ENCODE measurements at regions not wholly inside any gene's neighbourhood (a gene's known extent, or its start where the extent isn't known, plus 50 kb on each side); places are given as distances from the start of the nearest gene placed in this dataset.

- no peak for DNase-seq (ENCODE audit: extremely low read depth, insufficient read length)
- Histone ChIP-seq H3K36me3 (ENCODE audit: control insufficient read depth, insufficient read depth, low read length) (no peaks in the 10 kb centered on the region), H3K27me3 (replicated peaks; ENCODE audit: control insufficient read depth, insufficient read depth, low read length) (no peaks in the 10 kb centered on the region; the same call in none of the 2 replicates), H3K4me3 (replicated peaks; ENCODE audit: low read depth, low read length) (no peak overlapping the region)
- no peak for TF ChIP-seq CTCF (IDR thresholded peaks at IDR 0.05; ENCODE audit: insufficient read depth, low read length, poor library complexity, severe bottlenecking)
Measured at GRCh38 chr9:107142896-107143603, 140.0 kb upstream of the RAD23B start.

DNA sequence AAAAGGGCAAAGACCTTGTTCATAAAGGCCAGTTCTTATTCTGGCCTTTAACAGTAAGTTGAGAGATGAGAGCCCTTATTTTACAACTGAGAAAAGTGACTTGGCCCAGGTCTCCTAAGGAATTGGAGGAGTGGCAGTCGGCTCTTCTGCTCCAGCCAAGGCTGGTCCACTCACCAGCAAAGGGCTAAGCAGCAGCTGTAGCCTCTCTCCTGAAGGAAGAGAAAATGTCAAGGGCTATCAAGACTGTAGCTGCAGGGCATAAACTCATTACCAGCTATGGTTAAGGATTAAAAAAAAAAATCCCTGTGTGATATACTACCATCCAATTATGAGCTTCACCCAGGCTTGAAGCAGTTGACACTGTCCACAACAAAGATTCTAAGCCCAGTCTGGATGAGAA lies 138.6 kb upstream of the RAD23B start:
- Histone ChIP-seq H3K4me3 (replicated peaks; ENCODE audit: low read depth, low read length) (no peak overlapping the region), H3K27me3 (replicated peaks; ENCODE audit: control insufficient read depth, insufficient read depth, low read length) (no peaks in the 10 kb centered on the region; the same call in none of the 2 replicates), H3K36me3 (ENCODE audit: control insufficient read depth, insufficient read depth, low read length) (no peaks in the 10 kb centered on the region)
- DNase-seq (ENCODE audit: extremely low read depth, insufficient read length): no peak
- no peak for TF ChIP-seq CTCF (IDR thresholded peaks at IDR 0.05; ENCODE audit: insufficient read depth, low read length, poor library complexity, severe bottlenecking)

GRCh38 chr9:107147134-107147533 lies 135.9 kb upstream of the RAD23B start:
- no peaks in the 10 kb centered on the region; the same call in 1 of the 2 replicates for H3K27me3 ChIP-seq (replicated peaks; ENCODE audit: control insufficient read depth, insufficient read depth, low read length)
- TF ChIP-seq CTCF (IDR thresholded peaks at IDR 0.05; ENCODE audit: insufficient read depth, low read length, poor library complexity, severe bottlenecking): no peak
- no peak overlapping the region for H3K4me3 ChIP-seq (replicated peaks; ENCODE audit: low read depth, low read length)
- DNase-seq (ENCODE audit: extremely low read depth, insufficient read length): no peak
- no peaks in the 10 kb centered on the region for H3K36me3 ChIP-seq (ENCODE audit: control insufficient read depth, insufficient read depth, low read length)

- TF ChIP-seq CTCF (IDR thresholded peaks at IDR 0.05; ENCODE audit: insufficient read depth, low read length, poor library complexity, severe bottlenecking): no peak
Measured at GRCh38 chr9:107148216-107148615, 134.9 kb upstream of the RAD23B start.

DNA sequence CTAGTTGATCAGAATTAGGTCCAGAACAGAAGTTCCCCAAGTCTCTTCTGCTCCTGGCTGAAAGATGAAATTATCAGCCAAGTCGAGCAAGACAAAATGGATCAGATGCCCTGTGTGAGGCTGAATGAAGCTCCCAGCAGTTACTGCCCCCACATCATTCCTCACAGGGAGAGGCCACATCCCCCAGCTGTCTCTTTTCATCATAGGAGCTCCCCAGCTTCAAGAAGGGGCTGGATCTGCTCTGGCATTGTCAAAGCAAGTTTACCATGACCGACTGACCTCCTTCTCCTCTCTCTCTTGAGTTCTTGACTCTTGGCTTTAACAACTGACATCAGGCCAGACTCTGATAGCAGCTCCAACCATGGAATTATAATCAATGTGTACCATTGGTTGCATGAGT lies 133.3 kb upstream of the RAD23B start:
- Histone ChIP-seq H3K36me3 (ENCODE audit: control insufficient read depth, insufficient read depth, low read length) (no peaks in the 10 kb centered on the region), H3K4me3 (replicated peaks; ENCODE audit: low read depth, low read length) (no peak overlapping the region), H3K27me3 (replicated peaks; ENCODE audit: control insufficient read depth, insufficient read depth, low read length) (no peaks in the 10 kb centered on the region)
- no peak for DNase-seq (ENCODE audit: extremely low read depth, insufficient read length)
- no peak for TF ChIP-seq CTCF (IDR thresholded peaks at IDR 0.05; ENCODE audit: insufficient read depth, low read length, poor library complexity, severe bottlenecking)

More at GRCh38 chr9:107148216-107148615, 134.9 kb upstream of the RAD23B start:
- Histone ChIP-seq H3K27me3 (replicated peaks; ENCODE audit: control insufficient read depth, insufficient read depth, low read length) (no peaks in the 10 kb centered on the region; the same call in 1 of the 2 replicates), H3K36me3 (ENCODE audit: control insufficient read depth, insufficient read depth, low read length) (no peaks in the 10 kb centered on the region), H3K4me3 (replicated peaks; ENCODE audit: low read depth, low read length) (no peak overlapping the region)
- no peak for DNase-seq (ENCODE audit: extremely low read depth, insufficient read length)
